ENCODE measurements at regions not wholly inside any gene's neighbourhood (a gene's known extent, or its start where the extent isn't known, plus 50 kb on each side); places are given as distances from the start of the nearest gene placed in this dataset.
"Not testable (repeated sequence)": the region's sequence is repeated elsewhere in the genome, so short reads cannot be mapped to it uniquely, and the experiment has no call there.

- DNase-seq (ENCODE audit: low spot score), result no peak
- FAIRE-seq, result no peak
Observed at GRCh38 chr21:38097789-38098188, 159.0 kb upstream of the KCNJ15 start.

- DNase-seq (ENCODE audit: low spot score), result no peak
Observed at GRCh38 chr21:38112219-38112789, 144.5 kb upstream of the KCNJ15 start.

GRCh38 chr21:38114717-38115333 is 142.0 kb upstream of the KCNJ15 start:
- no peak for FAIRE-seq

More at GRCh38 chr21:38112219-38112789, 144.5 kb upstream of the KCNJ15 start:
- no peak for FAIRE-seq

GRCh38 chr21:38115870-38116269 is 140.9 kb upstream of the KCNJ15 start:
- no peak for FAIRE-seq
- DNase-seq (ENCODE audit: low spot score), result no peak

More at GRCh38 chr21:38114717-38115333, 142.0 kb upstream of the KCNJ15 start:
- no peak for DNase-seq (ENCODE audit: low spot score)

- FAIRE-seq (no peak), DNase-seq (ENCODE audit: low spot score) (no peak)
Observed at GRCh38 chr21:38119793-38120192, 137.0 kb upstream of the KCNJ15 start.

- not testable (repeated sequence) for DNase-seq (ENCODE audit: low spot score); FAIRE-seq
Observed at GRCh38 chr21:38120679-38120983, 136.2 kb upstream of the KCNJ15 start.

- no peak for DNase-seq (ENCODE audit: low spot score)
Observed at GRCh38 chr21:38120984-38121855, 135.6 kb upstream of the KCNJ15 start.

GRCh38 chr21:38121888-38122720 is 134.7 kb upstream of the KCNJ15 start:
- no peak for DNase-seq (ENCODE audit: low spot score)
- FAIRE-seq, result no peak

More at GRCh38 chr21:38120984-38121855, 135.6 kb upstream of the KCNJ15 start:
- FAIRE-seq, result no peak

GRCh38 chr21:38123626-38124025 is 133.2 kb upstream of the KCNJ15 start:
- FAIRE-seq, result no peak
- DNase-seq (ENCODE audit: low spot score), result no peak

GRCh38 chr21:38126666-38127303 is 130.0 kb upstream of the KCNJ15 start:
- FAIRE-seq, result no peak
- DNase-seq (ENCODE audit: low spot score), result peak; percentile 26

GRCh38 chr21:38129711-38130110 is 127.1 kb upstream of the KCNJ15 start:
- DNase-seq (ENCODE audit: low spot score), result no peak

GRCh38 chr21:38133240-38133639 is 123.6 kb upstream of the KCNJ15 start:
- FAIRE-seq, result no peak
- DNase-seq (ENCODE audit: low spot score), result no peak

More at GRCh38 chr21:38129711-38130110, 127.1 kb upstream of the KCNJ15 start:
- no peak for FAIRE-seq

- DNase-seq (ENCODE audit: low spot score) (no peak), FAIRE-seq (no peak)
Observed at GRCh38 chr21:38134084-38134873, 122.5 kb upstream of the KCNJ15 start.

- FAIRE-seq (no peak), DNase-seq (ENCODE audit: low spot score) (no peak)
Observed at GRCh38 chr21:38136201-38136600, 120.6 kb upstream of the KCNJ15 start.

GRCh38 chr21:38139380-38140168 is 117.2 kb upstream of the KCNJ15 start:
- DNase-seq (ENCODE audit: low spot score) (no peak), FAIRE-seq (no peak)

- FAIRE-seq (no peak), DNase-seq (ENCODE audit: low spot score) (no peak)
Observed at GRCh38 chr21:38140207-38140903, 116.4 kb upstream of the KCNJ15 start.

- no peak for DNase-seq (ENCODE audit: low spot score)
- FAIRE-seq, result no peak
Observed at GRCh38 chr21:38142224-38142623, 114.6 kb upstream of the KCNJ15 start.

GRCh38 chr21:38144193-38144592 is 112.6 kb upstream of the KCNJ15 start:
- FAIRE-seq (no peak), DNase-seq (ENCODE audit: low spot score) (no peak)

- DNase-seq (ENCODE audit: low spot score) (no peak), FAIRE-seq (no peak)
Observed at GRCh38 chr21:38145104-38145503, 111.7 kb upstream of the KCNJ15 start.

All from urothelium cell line (cell line).